ENCODE measurements at regions not wholly inside any gene's neighbourhood (a gene's known extent, or its start where the extent isn't known, plus 50 kb on each side); places are given as distances from the start of the nearest gene placed in this dataset.

GRCh38 chr1:59052166-59052590 lies 244.7 kb upstream of the FGGY start:
- TF ChIP-seq POLR2A (IDR thresholded peaks at IDR 0.05) (no peak), CTCF (IDR thresholded peaks at IDR 0.05) (no peak)

Measured in thyroid gland (tissue), 4 donors.